Gastrocnemius medialis (tissue), 4 donors: ENCODE measurements at regions not wholly inside any gene's neighbourhood (a gene's known extent, or its start where the extent isn't known, plus 50 kb on each side); places are given as distances from the start of the nearest gene placed in this dataset.

Experiments
- ATAC-seq, 2 donors: fragments of 150-250 bp; one replicate each; pipeline ENCODE4 v1.9.1; 2016
- DNase-seq, 2 donors: peaks; one replicate each; pipeline ENCODE4 v3.0.0-alpha.2; 2019
- H3K27ac ChIP-seq, 4 donors: fragments of 200-600 bp; sonication (generic); 1 replicate in 1 of 4; 2 replicates in 3 of 4; pipeline ENCODE4 v1.5.1; 2016 to 2018; ENCODE audit warnings: mild to moderate bottlenecking in 2 of 4, moderate library complexity in 1 of 4
- H3K27me3 ChIP-seq, 3 donors: fragments of 200-600 bp; sonication (generic) in 2 of 3; 1 replicate in 1 of 3; 2 replicates in 2 of 3; pipeline versions ENCODE4 v1.5.1 to v1.6.0; 2016 to 2019; ENCODE audit warnings: mild to moderate bottlenecking in 1 of 3, moderate library complexity in 1 of 3
- H3K36me3 ChIP-seq, 2 donors: fragments of 200-600 bp; sonication (generic) in 1 of 2; one replicate each; pipeline ENCODE4 v1.5.1; 2017 to 2018
- H3K4me1 ChIP-seq, 2 donors: fragments of 200-600 bp; sonication (generic) in 1 of 2; one replicate each; pipeline ENCODE4 v1.5.1; 2016 to 2017; ENCODE audit warnings: mild to moderate bottlenecking in 2 of 2
- H3K4me3 ChIP-seq, 4 donors: fragments of 200-600 bp; sonication (generic) in 3 of 4; 1 replicate in 1 of 4; 2 replicates in 3 of 4; pipeline ENCODE4 v1.5.1; 2016 to 2019; ENCODE audit warnings: mild to moderate bottlenecking in 2 of 4
- H3K9me3 ChIP-seq, 3 donors: fragments of 200-600 bp; sonication (generic) in 2 of 3; 1 replicate in 1 of 3; 2 replicates in 2 of 3; pipeline ENCODE4 v1.5.1; 2016 to 2019
- POLR2A ChIP-seq, 2 donors: fragments of 450-650 bp; IDR thresholded peaks; one replicate each; pipeline ENCODE4 v1.6.1; 2017; ENCODE audit warnings: antibody characterized with exemption in 2 of 2, mild to moderate bottlenecking in 2 of 2, moderate library complexity in 2 of 2
- in situ Hi-C, 4 donors: fragments of 200-750 bp; cut with MboI; loops; one replicate each; pipeline versions ENCODE4 v1.15.0 to v1.8.0; 2017; ENCODE audit warnings: low sequenced_read_pairs in 4 of 4
- intact Hi-C: fragments of 100-400 bp; cut with DNase I; formaldehyde crosslinking; loops from one replicate; pipeline ENCODE4 v1.15.1; 2023; ENCODE audit warnings: low total_unique reads
- TF ChIP-seq, protein P1 (sequence below), 5 experiments: fragments of 450-650 bp in 3 of 5; fragments of 200-600 bp in 2 of 5; sonication (generic) in 2 of 5; IDR thresholded peaks in 4 of 5; conservative IDR thresholded peaks in 1 of 5; 1 replicate in 4 of 5; 2 replicates in 1 of 5; pipeline ENCODE4 v1.5.1; 2016 to 2019; ENCODE audit warnings: antibody characterized with exemption in 5 of 5, mild to moderate bottlenecking in 3 of 5, moderate library complexity in 3 of 5

DNA sequence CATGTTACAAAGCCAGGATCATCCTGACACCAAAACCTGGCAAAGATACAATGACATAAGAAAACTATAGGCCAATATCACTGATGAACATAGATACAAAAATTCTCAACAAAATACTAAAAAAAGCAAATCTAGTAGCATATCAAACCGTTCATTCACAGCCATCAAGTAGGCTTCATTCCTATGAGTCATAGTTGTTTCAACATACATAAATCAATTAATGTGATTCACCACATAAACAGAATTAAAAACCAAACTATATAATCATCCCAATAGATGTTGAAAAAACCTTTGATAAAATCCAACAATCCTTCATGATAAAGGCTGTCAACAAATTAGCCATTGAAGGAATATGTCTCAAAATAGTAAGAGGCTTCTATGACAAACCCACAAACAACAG lies 1007.2 kb upstream of the RAG2 start:
- intact Hi-C loops, result no loop called here

DNA sequence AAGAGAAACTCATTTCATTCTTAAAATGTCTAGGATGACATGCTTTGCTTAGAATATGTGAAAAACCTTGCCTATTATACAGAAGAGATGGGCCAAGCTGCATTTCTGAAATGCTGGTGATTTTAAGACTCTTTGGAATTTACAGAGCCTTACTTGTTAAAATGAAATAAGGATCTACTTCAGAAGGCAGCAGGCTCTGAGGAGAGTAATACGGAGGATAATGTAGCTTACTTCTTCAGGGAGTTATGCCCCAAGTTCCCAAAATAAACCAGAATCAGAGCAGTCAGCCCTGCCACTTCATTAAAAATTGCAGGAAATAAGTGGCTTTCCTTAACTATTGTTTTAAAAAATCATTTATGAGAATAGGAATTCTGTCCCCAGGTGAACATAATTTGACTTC lies 1000.3 kb upstream of the RAG2 start:
- H3K9me3 ChIP-seq, result no peaks in the 10 kb centered on the region
- H3K36me3 ChIP-seq, result no peaks in the 10 kb centered on the region
- DNase-seq, result no peak
- TF ChIP-seq POLR2A (IDR thresholded peaks at IDR 0.05), result no peak
- TF ChIP-seq, protein P1, sequence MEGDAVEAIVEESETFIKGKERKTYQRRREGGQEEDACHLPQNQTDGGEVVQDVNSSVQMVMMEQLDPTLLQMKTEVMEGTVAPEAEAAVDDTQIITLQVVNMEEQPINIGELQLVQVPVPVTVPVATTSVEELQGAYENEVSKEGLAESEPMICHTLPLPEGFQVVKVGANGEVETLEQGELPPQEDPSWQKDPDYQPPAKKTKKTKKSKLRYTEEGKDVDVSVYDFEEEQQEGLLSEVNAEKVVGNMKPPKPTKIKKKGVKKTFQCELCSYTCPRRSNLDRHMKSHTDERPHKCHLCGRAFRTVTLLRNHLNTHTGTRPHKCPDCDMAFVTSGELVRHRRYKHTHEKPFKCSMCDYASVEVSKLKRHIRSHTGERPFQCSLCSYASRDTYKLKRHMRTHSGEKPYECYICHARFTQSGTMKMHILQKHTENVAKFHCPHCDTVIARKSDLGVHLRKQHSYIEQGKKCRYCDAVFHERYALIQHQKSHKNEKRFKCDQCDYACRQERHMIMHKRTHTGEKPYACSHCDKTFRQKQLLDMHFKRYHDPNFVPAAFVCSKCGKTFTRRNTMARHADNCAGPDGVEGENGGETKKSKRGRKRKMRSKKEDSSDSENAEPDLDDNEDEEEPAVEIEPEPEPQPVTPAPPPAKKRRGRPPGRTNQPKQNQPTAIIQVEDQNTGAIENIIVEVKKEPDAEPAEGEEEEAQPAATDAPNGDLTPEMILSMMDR (IDR thresholded peaks at IDR 0.05 in 4 of 5, conservative IDR thresholded peaks at IDR 0.05 in 1 of 5), result no peak
- in situ Hi-C loops, result no loop called here
- H3K4me1 ChIP-seq, result no peaks in the 10 kb centered on the region
- ATAC-seq, result no peak
- intact Hi-C loops, result no loop called here
- H3K27me3 ChIP-seq, result no peaks in the 10 kb centered on the region
- H3K27ac ChIP-seq, result no peak overlapping the region
- H3K4me3 ChIP-seq, result no peak overlapping the region

More for the DNA sequence above, 1007.2 kb upstream of the RAG2 start:
- Histone ChIP-seq H3K36me3 (no peaks in the 10 kb centered on the region), H3K4me3 (no peak overlapping the region), H3K27me3 (no peaks in the 10 kb centered on the region), H3K27ac (no peak overlapping the region), H3K9me3 (no peaks in the 10 kb centered on the region), H3K4me1 (no peaks in the 10 kb centered on the region)
- DNase-seq (no peak), ATAC-seq (no peak)
- in situ Hi-C loops, result no loop called here
- TF ChIP-seq POLR2A (IDR thresholded peaks at IDR 0.05), result no peak
- TF ChIP-seq, protein P1 (IDR thresholded peaks at IDR 0.05 in 4 of 5, conservative IDR thresholded peaks at IDR 0.05 in 1 of 5), result no peak

DNA sequence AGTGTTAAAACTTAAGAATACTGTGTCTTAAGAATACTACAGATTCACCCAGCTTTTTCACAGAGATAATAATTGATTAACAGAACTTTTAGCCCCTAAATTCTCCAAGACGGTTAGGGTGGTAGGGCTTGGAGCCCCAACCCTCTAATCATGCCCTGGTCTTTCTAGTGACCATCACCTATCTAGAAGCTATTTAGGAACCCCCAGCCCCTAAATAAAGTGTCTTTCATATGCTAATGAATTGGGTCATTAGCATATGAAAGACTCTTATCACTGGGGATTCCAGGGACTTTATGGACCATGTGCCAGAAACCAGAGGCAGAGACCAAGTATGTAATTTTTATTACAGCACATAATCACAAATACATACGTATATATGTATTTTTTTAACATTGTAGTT lies 999.7 kb upstream of the RAG2 start:
- no peak overlapping the region for H3K4me3 ChIP-seq
- H3K4me1 ChIP-seq, result no peaks in the 10 kb centered on the region
- in situ Hi-C loops (no loop called here), intact Hi-C loops (no loop called here)
- no peak overlapping the region for H3K27ac ChIP-seq
- ATAC-seq, result no peak
- no peak for DNase-seq
- H3K9me3 ChIP-seq, result no peaks in the 10 kb centered on the region
- no peaks in the 10 kb centered on the region for H3K36me3 ChIP-seq
- TF ChIP-seq, protein P1 (IDR thresholded peaks at IDR 0.05 in 4 of 5, conservative IDR thresholded peaks at IDR 0.05 in 1 of 5), result no peak
- TF ChIP-seq POLR2A (IDR thresholded peaks at IDR 0.05), result no peak
- no peaks in the 10 kb centered on the region for H3K27me3 ChIP-seq

DNA sequence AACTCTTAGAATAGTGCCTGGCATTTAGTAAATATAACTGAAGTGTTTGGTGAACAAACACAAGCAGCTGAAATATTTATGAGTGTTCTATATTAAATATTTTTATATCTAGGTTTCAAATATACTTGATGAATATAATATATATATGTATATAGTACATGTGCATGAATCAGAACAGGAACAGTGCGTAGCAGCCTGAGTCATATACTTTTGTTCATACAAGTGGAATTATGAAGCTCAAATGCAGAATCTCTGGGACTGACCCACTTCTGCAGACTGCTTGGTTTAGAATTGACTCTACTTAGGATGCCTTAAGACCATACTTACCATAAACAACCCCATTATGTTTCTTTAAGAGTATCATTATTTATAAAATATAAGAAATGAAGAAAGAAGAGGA lies 997.8 kb upstream of the RAG2 start:
- intact Hi-C loops, result no loop called here
- in situ Hi-C loops, result no loop called here
- ATAC-seq (no peak), DNase-seq (no peak)
- Histone ChIP-seq H3K27me3 (no peaks in the 10 kb centered on the region), H3K36me3 (no peaks in the 10 kb centered on the region), H3K9me3 (no peaks in the 10 kb centered on the region), H3K4me1 (no peaks in the 10 kb centered on the region), H3K4me3 (no peak overlapping the region), H3K27ac (no peak overlapping the region)
- no peak for TF ChIP-seq POLR2A (IDR thresholded peaks at IDR 0.05)
- TF ChIP-seq, protein P1 (IDR thresholded peaks at IDR 0.05 in 4 of 5, conservative IDR thresholded peaks at IDR 0.05 in 1 of 5), result no peak

DNA sequence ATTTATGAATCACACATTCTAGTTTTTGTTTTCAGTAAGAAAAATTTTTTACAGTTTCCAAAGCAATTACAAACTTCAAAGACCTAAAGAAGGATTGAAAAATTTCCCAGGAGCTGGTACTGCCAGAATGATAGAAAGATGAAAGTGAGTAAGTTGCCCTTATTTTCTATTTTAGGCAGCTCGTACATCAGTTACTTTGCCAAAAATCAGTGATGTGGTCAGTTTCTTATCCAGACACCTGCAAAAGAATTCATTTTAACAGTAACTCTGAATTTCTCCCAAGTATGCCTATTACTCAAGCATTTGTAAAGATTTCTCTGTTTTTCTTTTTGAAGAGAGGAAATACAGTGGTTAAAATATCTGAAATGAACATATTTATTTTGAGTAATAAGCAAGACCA lies 976.3 kb upstream of the RAG2 start:
- TF ChIP-seq, protein P1 (IDR thresholded peaks at IDR 0.05 in 4 of 5, conservative IDR thresholded peaks at IDR 0.05 in 1 of 5), result no peak
- TF ChIP-seq POLR2A (IDR thresholded peaks at IDR 0.05), result no peak
- H3K4me3 ChIP-seq, result no peak overlapping the region
- H3K9me3 ChIP-seq, result no peaks in the 10 kb centered on the region
- DNase-seq (no peak), ATAC-seq (no peak)
- in situ Hi-C loops, result no loop called here
- no peaks in the 10 kb centered on the region for H3K4me1 ChIP-seq
- intact Hi-C loops, result no loop called here
- no peaks in the 10 kb centered on the region for H3K36me3 ChIP-seq
- no peaks in the 10 kb centered on the region for H3K27me3 ChIP-seq
- no peak overlapping the region for H3K27ac ChIP-seq
